HUES64 (cell line): ENCODE measurements at regions not wholly inside any gene's neighbourhood (a gene's known extent, or its start where the extent isn't known, plus 50 kb on each side); places are given as distances from the start of the nearest gene placed in this dataset.
"Not testable (repeated sequence)": the region's sequence is repeated elsewhere in the genome, so short reads cannot be mapped to it uniquely, and the experiment has no call there.

Experiments used
- H3K27ac ChIP-seq: 2 replicates; pipeline ENCODE4 v1.7.0; 2013; ENCODE audit warnings: low read depth, low read length, inconsistent platforms
- H3K27me3 ChIP-seq: 2 replicates; pipeline ENCODE4 v1.6.1; 2013; ENCODE audit warnings: mild to moderate bottlenecking, low read length; ENCODE audit not compliant: insufficient read depth
- H3K36me3 ChIP-seq: 2 replicates; pipeline ENCODE4 v1.6.1; 2013; ENCODE audit warnings: mild to moderate bottlenecking, low read length; ENCODE audit not compliant: insufficient read depth
- H3K4me1 ChIP-seq: 2 replicates; pipeline ENCODE4 v1.6.1; 2013; ENCODE audit warnings: mild to moderate bottlenecking, low read length, moderate library complexity; ENCODE audit not compliant: insufficient read depth
- H3K4me3 ChIP-seq: 2 replicates; pipeline ENCODE4 v1.5.1; 2013; ENCODE audit warnings: mild to moderate bottlenecking, low read length, moderate library complexity
- H3K9ac ChIP-seq: 2 replicates; pipeline ENCODE4 v1.6.1; 2013; ENCODE audit warnings: mild to moderate bottlenecking, low read depth, low read length
- H3K9me3 ChIP-seq: 2 replicates; pipeline ENCODE4 v1.6.1; 2013; ENCODE audit warnings: low read depth, low read length; ENCODE audit not compliant: insufficient read depth
- WGBS: fragments of 150-250, 120-280 bp; methylation state at CpG from one replicate; pipeline ENCODE4 v1.1.7; 2013; ENCODE audit warnings: missing lambda C conversion rate; 5-methylcytosine and 5-hydroxymethylcytosine counted together

GRCh38 chr12:94916663-94917062, 86.8 kb downstream of the NDUFA12 start:
- Histone ChIP-seq H3K4me3 (no peak overlapping the region), H3K9me3 (peaks cover 9% of the 10 kb centered on the region), H3K9ac (no peak overlapping the region), H3K4me1 (peaks cover 14% of the 10 kb centered on the region), H3K27me3 (no peaks in the 10 kb centered on the region), H3K27ac (no peak overlapping the region), H3K36me3 (no peaks in the 10 kb centered on the region)
- WGBS = 71% methylated on average over 6 of the region's 6 CpGs

DNA sequence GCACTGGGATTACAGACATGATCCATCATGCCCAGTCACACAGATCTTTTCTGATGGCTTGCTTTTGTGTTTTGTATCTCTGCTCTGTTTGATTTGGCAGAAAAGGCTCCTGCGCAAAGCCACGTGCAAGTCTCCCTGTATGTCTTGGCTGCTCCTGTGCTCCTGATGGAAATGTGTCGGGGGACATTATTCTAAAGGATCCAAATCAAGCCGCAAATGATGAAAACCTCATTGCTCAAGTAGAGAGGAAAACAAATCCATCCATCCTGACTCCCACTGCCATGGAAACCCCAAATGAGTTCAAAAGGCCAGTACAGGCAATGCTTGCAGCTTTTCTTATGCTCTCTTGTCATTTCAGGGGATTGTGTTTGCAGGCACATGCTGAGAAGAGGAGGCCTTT, 93.8 kb downstream of the NDUFA12 start:
- Histone ChIP-seq H3K27me3 (no peaks in the 10 kb centered on the region), H3K36me3 (no peaks in the 10 kb centered on the region), H3K9me3 (peaks cover 27% of the 10 kb centered on the region), H3K27ac (no peak overlapping the region), H3K4me1 (no peaks in the 10 kb centered on the region; the same call in 1 of the 2 replicates), H3K9ac (no peak overlapping the region), H3K4me3 (no peak overlapping the region)
- WGBS = 79% methylated on average over 4 of the region's 4 CpGs

GRCh38 chr12:94905749-94906148, 97.7 kb downstream of the NDUFA12 start:
- 94% methylated on average over 3 of the region's 4 CpGs for WGBS
- not testable (repeated sequence) for H3K9ac ChIP-seq

DNA sequence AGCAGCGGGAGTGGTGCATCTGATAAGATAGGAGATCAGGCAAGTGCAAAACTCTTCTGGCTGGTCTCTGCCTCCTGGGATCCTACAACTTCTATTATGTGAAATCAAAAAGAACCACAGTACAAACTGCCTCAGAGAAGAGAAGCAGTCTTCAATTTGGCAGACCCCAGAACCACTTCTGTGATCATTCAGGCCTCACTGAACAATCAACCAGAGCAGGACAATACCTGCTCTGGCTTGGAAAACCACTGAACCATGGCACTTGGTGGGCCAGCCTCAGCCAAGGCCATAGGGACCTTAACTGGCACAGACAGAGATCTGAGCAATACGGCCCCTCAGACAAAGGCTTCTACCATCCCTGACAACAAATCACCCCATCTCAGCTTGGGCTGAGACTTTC, 103.0 kb downstream of the NDUFA12 start:
- no peak overlapping the region for H3K27ac ChIP-seq
- no peaks in the 10 kb centered on the region for H3K27me3 ChIP-seq
- peaks cover 8% of the 10 kb centered on the region; the same call in 1 of the 2 replicates for H3K9me3 ChIP-seq
- H3K4me3 ChIP-seq = no peak overlapping the region
- H3K36me3 ChIP-seq = no peaks in the 10 kb centered on the region
- 81% methylated on average over 2 of the region's 2 CpGs for WGBS
- no peaks in the 10 kb centered on the region for H3K4me1 ChIP-seq
- no peak overlapping the region for H3K9ac ChIP-seq

More at GRCh38 chr12:94905749-94906148, 97.7 kb downstream of the NDUFA12 start:
- not testable (repeated sequence) for H3K27ac ChIP-seq, H3K27me3 ChIP-seq, H3K4me1 ChIP-seq, H3K4me3 ChIP-seq, H3K36me3 ChIP-seq
- peaks cover 18% of the 10 kb centered on the region; the same call in 1 of the 2 replicates for H3K9me3 ChIP-seq

- H3K27me3 ChIP-seq = no peaks in the 10 kb centered on the region
- no peak overlapping the region for H3K9ac ChIP-seq
- no peaks in the 10 kb centered on the region for H3K9me3 ChIP-seq
- H3K36me3 ChIP-seq = no peaks in the 10 kb centered on the region
- no peak overlapping the region for H3K27ac ChIP-seq
- WGBS = 92% methylated on average over 1 of the region's 1 CpG
- no peak overlapping the region for H3K4me3 ChIP-seq
- H3K4me1 ChIP-seq = no peaks in the 10 kb centered on the region
Measured at GRCh38 chr12:94898388-94898787, 105.1 kb downstream of the NDUFA12 start.

DNA sequence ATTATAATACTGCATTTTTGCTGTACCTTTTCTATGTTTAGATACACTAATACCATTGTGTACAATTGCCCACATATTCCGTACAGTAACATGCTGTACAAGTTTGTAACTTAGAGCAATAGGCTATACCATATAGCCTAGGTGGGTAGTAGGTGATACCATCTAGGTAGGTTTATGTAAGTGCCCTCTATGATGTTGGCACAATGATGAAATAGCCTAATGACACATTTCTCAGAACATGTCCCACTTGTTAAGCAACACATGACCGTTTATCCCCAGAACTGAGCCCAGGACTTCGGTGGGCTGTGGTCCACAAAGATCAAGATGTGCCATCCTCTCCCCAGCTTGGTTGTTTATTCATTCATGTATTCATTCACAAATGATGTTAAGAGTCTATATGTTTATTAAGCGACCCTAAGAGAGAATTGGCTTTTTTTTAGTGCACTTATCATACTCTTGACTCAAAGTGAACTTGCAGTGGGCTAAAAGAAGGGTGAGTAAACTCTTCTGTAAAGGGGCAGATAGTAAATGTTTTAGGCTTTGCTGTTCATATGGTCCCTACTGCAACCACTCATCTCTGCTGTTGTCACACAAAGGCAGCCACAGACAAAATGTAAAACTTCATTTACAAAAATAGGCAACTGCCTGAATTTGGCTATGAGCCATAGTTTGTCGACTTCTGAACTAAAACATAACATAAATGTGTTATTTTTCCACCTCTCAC, 110.8 kb downstream of the NDUFA12 start:
- no peak overlapping the region for H3K27ac ChIP-seq
- no peaks in the 10 kb centered on the region for H3K9me3 ChIP-seq
- no peak overlapping the region for H3K4me3 ChIP-seq
- no peaks in the 10 kb centered on the region for H3K27me3 ChIP-seq
- 91% methylated on average over 3 of the region's 5 CpGs for WGBS
- H3K4me1 ChIP-seq = no peaks in the 10 kb centered on the region
- H3K36me3 ChIP-seq = no peaks in the 10 kb centered on the region
- H3K9ac ChIP-seq = no peak overlapping the region

- 93% methylated on average over 5 of the region's 5 CpGs for WGBS
- no peak overlapping the region for H3K9ac ChIP-seq
Measured at GRCh38 chr12:94889445-94890210, 113.9 kb downstream of the NDUFA12 start.

GRCh38 chr12:94879542-94879941, 124.0 kb downstream of the NDUFA12 start:
- WGBS = 65% methylated on average over 4 of the region's 5 CpGs
- H3K9ac ChIP-seq = no peak overlapping the region
- no peaks in the 10 kb centered on the region for H3K36me3 ChIP-seq

More at GRCh38 chr12:94889445-94890210, 113.9 kb downstream of the NDUFA12 start:
- Histone ChIP-seq H3K36me3 (no peaks in the 10 kb centered on the region), H3K27me3 (no peaks in the 10 kb centered on the region), H3K27ac (no peak overlapping the region), H3K4me3 (no peak overlapping the region), H3K4me1 (no peaks in the 10 kb centered on the region), H3K9me3 (no peaks in the 10 kb centered on the region)

DNA sequence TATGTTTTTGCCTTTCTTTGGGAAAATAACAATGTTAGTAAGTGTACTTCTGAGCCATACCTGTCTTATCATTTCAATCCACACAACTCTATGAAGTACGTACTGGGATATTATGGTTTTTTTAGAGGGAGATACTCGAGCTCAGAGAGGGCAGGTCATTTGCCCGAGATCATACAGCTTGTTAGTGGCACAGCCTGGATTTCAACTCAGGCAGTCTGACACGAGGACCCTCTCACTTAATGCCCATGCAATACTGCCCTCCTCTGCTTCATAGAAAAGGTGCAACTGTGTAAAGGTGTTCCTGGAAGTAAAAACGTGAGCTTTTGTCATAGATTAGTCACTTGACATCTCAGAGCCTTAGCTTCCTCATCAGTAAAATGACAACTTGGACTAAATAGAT, 128.0 kb downstream of the NDUFA12 start:
- no peak overlapping the region for H3K4me3 ChIP-seq
- H3K36me3 ChIP-seq = no peaks in the 10 kb centered on the region
- peaks cover 62% of the 10 kb centered on the region for H3K27me3 ChIP-seq
- no peaks in the 10 kb centered on the region for H3K9me3 ChIP-seq
- 47% methylated on average over 5 of the region's 5 CpGs for WGBS
- peaks cover 18% of the 10 kb centered on the region; the same call in 1 of the 2 replicates for H3K4me1 ChIP-seq
- no peak overlapping the region for H3K27ac ChIP-seq
- no peak overlapping the region for H3K9ac ChIP-seq

More at GRCh38 chr12:94879542-94879941, 124.0 kb downstream of the NDUFA12 start:
- H3K27ac ChIP-seq = no peak overlapping the region
- no peak overlapping the region for H3K4me3 ChIP-seq
- H3K9me3 ChIP-seq = no peaks in the 10 kb centered on the region
- no peaks in the 10 kb centered on the region for H3K4me1 ChIP-seq
- peaks cover 25% of the 10 kb centered on the region for H3K27me3 ChIP-seq

DNA sequence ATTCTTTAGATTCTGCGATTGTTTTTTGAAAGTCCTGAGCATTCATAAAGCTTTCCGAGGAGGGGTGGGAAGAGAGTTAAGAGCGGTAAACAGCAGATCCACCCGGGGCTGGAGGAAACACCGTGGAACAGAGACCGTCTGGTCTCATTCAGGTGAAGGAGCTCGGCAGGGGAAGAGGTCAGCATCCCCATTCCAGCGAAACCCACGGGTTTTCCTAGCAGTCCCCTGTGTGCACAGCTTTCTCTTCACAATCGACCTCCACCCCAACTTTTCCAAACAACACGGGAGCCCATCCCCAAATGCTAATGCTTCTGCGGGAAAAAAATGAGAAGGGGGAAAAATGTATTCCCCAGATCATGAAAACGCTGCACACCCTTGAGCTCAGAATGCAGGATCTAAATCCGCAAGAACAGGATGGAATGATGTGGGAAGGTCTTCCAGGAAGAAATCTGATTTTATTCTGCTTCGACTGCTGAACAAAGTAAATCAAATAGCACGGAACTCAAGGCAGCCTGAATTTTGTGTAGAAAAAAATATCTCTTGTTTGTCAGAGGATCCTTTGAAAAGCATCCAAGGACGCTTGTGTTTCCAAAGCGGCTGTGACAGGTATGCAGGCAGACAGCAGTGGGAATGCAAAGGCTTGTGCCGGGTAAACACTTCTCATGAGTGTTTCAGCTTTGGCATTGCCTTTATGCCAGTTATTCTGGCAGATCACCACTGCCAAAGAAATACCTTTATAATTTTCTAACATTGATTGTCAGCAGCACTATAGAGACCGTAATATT, 128.8 kb downstream of the NDUFA12 start:
- Histone ChIP-seq H3K9ac (no peak overlapping the region), H3K4me3 (peak overlapping the region; percentile 57), H3K27me3 (peaks cover 62% of the 10 kb centered on the region), H3K9me3 (no peaks in the 10 kb centered on the region), H3K4me1 (peaks cover 18% of the 10 kb centered on the region; the same call in 1 of the 2 replicates), H3K27ac (no peak overlapping the region), H3K36me3 (no peaks in the 10 kb centered on the region)
- WGBS = 27% methylated on average over 20 of the region's 20 CpGs
